NCI-H1092 treated with DMSO at 0.1 percent for 48 hours (cell line): ENCODE measurements at regions not wholly inside any gene's neighbourhood (a gene's known extent, or its start where the extent isn't known, plus 50 kb on each side); places are given as distances from the start of the nearest gene placed in this dataset.
"Not testable (repeated sequence)": the region's sequence is repeated elsewhere in the genome, so short reads cannot be mapped to it uniquely, and the experiment has no call there.

Experiments
- DNase-seq: peaks from one replicate; lab custom pipeline; 2025; lab: John Stamatoyannopoulos, UW

- no peak for DNase-seq
Observed at GRCh38 chr20:52434453-52434852, 242.9 kb upstream of the ZFP64 start.

- no peak for DNase-seq
Observed at GRCh38 chr20:52434041-52434425, 242.5 kb upstream of the ZFP64 start.

GRCh38 chr20:52433326-52434040 is 241.9 kb upstream of the ZFP64 start:
- DNase-seq, result no peak

GRCh38 chr20:52432740-52433139 is 241.2 kb upstream of the ZFP64 start:
- DNase-seq, result no peak

- no peak for DNase-seq
Observed at GRCh38 chr20:52429029-52429428, 237.4 kb upstream of the ZFP64 start.

- no peak for DNase-seq
Observed at GRCh38 chr20:52427960-52428359, 236.4 kb upstream of the ZFP64 start.

- no peak for DNase-seq
Observed at GRCh38 chr20:52426856-52427255, 235.3 kb upstream of the ZFP64 start.

GRCh38 chr20:52425701-52426100 is 234.1 kb upstream of the ZFP64 start:
- DNase-seq, result no peak

- no peak for DNase-seq
Observed at GRCh38 chr20:52425253-52425652, 233.7 kb upstream of the ZFP64 start.

GRCh38 chr20:52424357-52424942 is 232.9 kb upstream of the ZFP64 start:
- not testable (repeated sequence) for DNase-seq

- DNase-seq, result not testable (repeated sequence)
Observed at GRCh38 chr20:52423536-52424140, 232.1 kb upstream of the ZFP64 start.

GRCh38 chr20:52422574-52423336 is 231.2 kb upstream of the ZFP64 start:
- no peak for DNase-seq

GRCh38 chr20:52420805-52421204 is 229.2 kb upstream of the ZFP64 start:
- no peak for DNase-seq

- no peak for DNase-seq
Observed at GRCh38 chr20:52419205-52419604, 227.6 kb upstream of the ZFP64 start.

- no peak for DNase-seq
Observed at GRCh38 chr20:52416953-52417352, 225.4 kb upstream of the ZFP64 start.

- no peak for DNase-seq
Observed at GRCh38 chr20:52411611-52412010, 220.0 kb upstream of the ZFP64 start.

- no peak for DNase-seq
Observed at GRCh38 chr20:52410731-52411234, 219.2 kb upstream of the ZFP64 start.

- no peak for DNase-seq
Observed at GRCh38 chr20:52410182-52410647, 218.6 kb upstream of the ZFP64 start.

GRCh38 chr20:52405986-52406385 is 214.4 kb upstream of the ZFP64 start:
- no peak for DNase-seq

GRCh38 chr20:52405417-52405816 is 213.8 kb upstream of the ZFP64 start:
- no peak for DNase-seq

GRCh38 chr20:52404671-52405070 is 213.1 kb upstream of the ZFP64 start:
- no peak for DNase-seq

- DNase-seq, result no peak
Observed at GRCh38 chr20:52402950-52403349, 211.4 kb upstream of the ZFP64 start.
